Epithelial cell of proximal tubule (primary cell): ENCODE measurements at regions not wholly inside any gene's neighbourhood (a gene's known extent, or its start where the extent isn't known, plus 50 kb on each side); places are given as distances from the start of the nearest gene placed in this dataset.

ENCODE experiments used
- DNase-seq: peaks from one replicate; pipeline ENCODE4 v3.0.0-alpha.2; 2011; ENCODE audit warnings: low read depth
- H3K4me3 ChIP-seq: 2 replicates; pipeline ENCODE4 v1.5.1; 2011; ENCODE audit warnings: low read depth, mild to moderate bottlenecking, low read length
- TF ChIP-seq, protein P1 (sequence below): conservative IDR thresholded peaks from 2 replicates; pipeline ENCODE4 v1.5.1; 2012; ENCODE audit warnings: low read depth, mild to moderate bottlenecking, low read length

DNA sequence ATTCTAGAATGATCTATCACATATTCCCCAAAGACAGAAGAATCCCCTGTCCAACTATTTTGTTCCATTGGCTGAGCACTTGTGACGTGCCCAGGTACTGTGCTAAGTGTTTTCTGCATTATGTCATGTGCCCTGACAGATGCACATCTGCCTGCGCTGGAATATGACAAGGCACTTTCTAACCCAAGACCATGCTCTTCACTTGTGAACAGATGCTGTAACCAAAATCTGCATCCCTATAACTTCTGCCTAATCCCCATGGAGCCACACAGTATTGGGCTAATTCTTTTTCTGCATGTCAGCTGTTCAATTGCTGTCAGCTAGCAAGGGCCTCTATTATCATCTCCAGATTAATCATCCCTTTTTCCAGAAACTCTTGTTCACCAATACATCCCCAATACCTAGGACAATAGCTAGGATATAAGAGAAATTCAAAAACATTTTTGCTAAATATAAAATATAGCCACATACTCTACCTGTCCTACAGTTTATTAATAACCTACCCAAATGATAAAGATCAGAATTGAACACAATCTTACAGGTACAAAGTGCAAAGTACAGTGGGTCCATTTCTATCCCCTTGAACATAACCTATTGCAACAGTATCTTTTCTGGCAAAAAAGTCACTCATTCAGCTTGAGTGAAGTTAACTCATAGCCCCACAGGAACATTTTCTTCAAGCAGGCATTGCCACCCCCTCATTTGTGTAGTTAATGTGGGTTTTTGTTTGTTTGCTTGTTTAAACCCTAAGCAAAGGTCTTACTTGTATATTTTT lies 109.4 kb upstream of the LRRN1 start:
- DNase-seq: no peak
- TF ChIP-seq, protein P1, sequence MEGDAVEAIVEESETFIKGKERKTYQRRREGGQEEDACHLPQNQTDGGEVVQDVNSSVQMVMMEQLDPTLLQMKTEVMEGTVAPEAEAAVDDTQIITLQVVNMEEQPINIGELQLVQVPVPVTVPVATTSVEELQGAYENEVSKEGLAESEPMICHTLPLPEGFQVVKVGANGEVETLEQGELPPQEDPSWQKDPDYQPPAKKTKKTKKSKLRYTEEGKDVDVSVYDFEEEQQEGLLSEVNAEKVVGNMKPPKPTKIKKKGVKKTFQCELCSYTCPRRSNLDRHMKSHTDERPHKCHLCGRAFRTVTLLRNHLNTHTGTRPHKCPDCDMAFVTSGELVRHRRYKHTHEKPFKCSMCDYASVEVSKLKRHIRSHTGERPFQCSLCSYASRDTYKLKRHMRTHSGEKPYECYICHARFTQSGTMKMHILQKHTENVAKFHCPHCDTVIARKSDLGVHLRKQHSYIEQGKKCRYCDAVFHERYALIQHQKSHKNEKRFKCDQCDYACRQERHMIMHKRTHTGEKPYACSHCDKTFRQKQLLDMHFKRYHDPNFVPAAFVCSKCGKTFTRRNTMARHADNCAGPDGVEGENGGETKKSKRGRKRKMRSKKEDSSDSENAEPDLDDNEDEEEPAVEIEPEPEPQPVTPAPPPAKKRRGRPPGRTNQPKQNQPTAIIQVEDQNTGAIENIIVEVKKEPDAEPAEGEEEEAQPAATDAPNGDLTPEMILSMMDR: no peak
- H3K4me3 ChIP-seq: no peak overlapping the region

DNA sequence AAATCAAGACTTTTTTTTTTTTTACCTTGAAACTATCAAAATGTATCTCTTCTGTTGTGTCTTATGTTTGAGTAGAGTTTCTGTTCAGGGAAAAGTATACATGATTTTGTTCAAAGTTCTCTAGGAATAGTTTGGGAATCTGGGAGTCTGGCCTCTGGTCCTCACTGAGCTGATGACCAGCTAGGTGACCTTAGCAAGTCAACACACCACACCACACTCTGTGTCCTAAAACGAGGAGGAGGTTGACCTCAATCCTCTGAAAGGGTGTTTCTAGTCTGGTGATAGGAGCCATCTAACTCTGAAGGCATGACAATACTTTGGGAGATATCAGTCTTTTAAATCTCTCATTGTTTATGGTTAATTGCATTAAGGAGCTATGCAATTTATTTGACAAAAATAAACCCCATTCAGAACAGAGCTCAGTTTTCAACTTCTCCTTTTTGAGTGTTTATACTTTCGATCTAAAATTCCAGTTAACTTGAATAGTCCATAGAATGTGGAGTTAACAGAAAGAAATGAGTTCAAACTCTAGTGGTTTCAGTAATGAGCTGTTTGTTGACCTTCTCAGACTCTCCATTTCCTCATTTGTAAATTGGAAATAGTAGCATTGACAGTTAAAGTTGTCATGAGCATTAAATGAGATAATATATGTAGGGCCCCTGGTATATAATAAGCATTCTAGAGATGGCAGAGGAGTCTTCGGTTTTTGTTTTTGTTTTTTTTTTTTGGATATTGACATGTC lies 112.2 kb upstream of the LRRN1 start:
- TF ChIP-seq, protein P1: no peak
- no peak overlapping the region for H3K4me3 ChIP-seq
- DNase-seq: no peak

DNA sequence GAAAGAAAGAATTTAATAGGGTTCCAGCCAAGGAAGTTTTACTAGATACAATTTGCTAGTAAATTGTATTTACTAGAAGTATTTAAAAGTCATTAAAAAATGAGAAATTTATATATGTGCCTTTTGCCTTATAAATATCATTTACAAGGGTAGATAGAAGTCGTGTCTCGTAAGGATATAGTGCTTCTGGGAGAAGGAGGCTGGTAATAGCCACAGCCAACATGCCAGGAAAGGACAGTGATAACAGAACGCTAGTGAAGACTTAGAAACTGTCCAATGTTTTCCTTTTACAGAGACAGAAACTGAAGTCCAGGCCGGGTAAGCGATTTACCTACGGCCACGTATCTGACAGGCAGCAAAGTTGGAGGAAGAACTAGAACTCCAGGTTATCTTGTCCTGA lies 113.5 kb upstream of the LRRN1 start:
- TF ChIP-seq, protein P1: no peak
- DNase-seq: no peak
- no peak overlapping the region for H3K4me3 ChIP-seq

DNA sequence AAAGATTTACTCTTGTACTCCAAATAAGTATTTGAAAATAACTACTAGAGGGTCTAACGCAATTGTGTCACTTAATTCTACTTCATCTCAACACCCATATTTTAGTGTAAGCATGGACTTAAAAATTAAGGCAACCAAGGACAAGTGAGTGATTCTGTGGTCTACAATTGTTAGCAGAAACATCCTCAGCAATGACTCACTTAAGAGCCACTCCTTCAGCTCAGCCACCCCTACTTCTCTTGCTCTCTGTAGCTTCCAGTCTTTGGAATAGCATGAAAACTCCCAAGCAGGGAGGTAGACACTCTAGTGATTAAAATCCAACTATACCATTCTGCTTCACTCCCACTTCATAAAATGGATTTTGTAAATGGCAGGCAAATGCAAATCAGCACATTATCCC lies 116.0 kb upstream of the LRRN1 start:
- no peak overlapping the region for H3K4me3 ChIP-seq
- DNase-seq: no peak
- TF ChIP-seq, protein P1: no peak

DNA sequence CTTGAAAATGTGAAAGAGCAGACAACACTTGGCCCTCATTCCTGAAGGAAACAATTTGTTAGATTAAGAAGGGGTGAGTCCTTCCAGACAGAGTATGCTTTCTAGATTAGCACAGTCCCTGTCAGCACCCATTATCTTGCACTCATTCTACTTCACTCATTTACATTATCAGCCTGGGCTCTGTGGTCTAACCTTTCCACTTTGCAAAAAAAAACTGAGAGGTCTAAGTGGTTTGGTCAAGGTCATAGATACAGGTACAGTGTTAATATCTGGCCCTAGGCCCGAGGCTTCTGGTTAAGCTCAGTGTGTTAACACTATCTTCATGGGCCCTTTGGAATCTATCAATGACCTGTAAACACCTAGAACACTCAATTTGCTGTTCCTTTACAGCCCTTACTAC lies 123.4 kb upstream of the LRRN1 start:
- no peak for DNase-seq
- TF ChIP-seq, protein P1: no peak
- H3K4me3 ChIP-seq: no peak overlapping the region

DNA sequence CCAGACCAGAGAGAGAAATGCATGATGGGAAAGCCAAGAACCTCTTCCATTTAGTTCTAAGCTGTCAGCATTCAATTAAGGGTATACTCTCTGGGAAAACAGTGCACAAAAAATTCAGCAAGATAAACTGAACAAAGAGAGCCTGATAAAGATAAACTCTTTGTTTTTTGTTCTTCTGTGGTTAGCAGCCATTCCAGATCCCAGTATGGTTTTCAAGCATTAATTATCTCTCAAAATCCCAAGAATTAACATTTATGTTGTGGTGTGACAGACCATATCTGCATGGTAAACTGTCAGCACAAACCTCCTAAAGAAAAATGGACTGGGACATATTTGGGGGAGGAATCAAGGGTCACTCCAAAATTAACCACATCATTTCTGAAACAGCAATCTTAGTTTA lies 124.0 kb upstream of the LRRN1 start:
- TF ChIP-seq, protein P1: no peak
- no peak for DNase-seq
- no peak overlapping the region for H3K4me3 ChIP-seq
